Psoas muscle (tissue), 7 donors: ENCODE measurements at regions not wholly inside any gene's neighbourhood (a gene's known extent, or its start where the extent isn't known, plus 50 kb on each side); places are given as distances from the start of the nearest gene placed in this dataset.

Experiments used
- ATAC-seq, 4 donors: fragments of 200-7000 bp; cut with Tn5 transposase; one replicate each; pipeline ENCODE4 v1.9.1; 2020; ENCODE audit warnings: moderate library complexity in 3 of 4, mild to moderate bottlenecking in 2 of 4
- DNase-seq, 2 donors: peaks; one replicate each; pipeline ENCODE4 v3.0.0-alpha.2; 2020
- H3K27ac ChIP-seq: fragments of 200-600 bp; one replicate; pipeline ENCODE4 v1.8.0; 2022
- H3K27me3 ChIP-seq, 3 donors: fragments of 200-600 bp in 1 of 3; one replicate each; pipeline versions ENCODE4 v1.6.1 to v1.8.0; 2013 to 2022; ENCODE audit warnings: low read length in 2 of 3, mild to moderate bottlenecking in 2 of 3, moderate library complexity in 1 of 3; ENCODE audit not compliant: insufficient read depth in 3 of 3
- H3K36me3 ChIP-seq, 2 donors: fragments of 200-600 bp in 1 of 2; one replicate each; pipeline versions ENCODE4 v1.6.1 to v1.8.0; 2013 to 2022; ENCODE audit warnings: low read depth in 1 of 2, mild to moderate bottlenecking in 1 of 2, moderate library complexity in 1 of 2; ENCODE audit not compliant: insufficient read depth in 1 of 2
- H3K4me1 ChIP-seq: fragments of 200-600 bp; one replicate; pipeline ENCODE4 v1.8.0; 2022
- H3K4me3 ChIP-seq: fragments of 200-600 bp; one replicate; pipeline ENCODE4 v1.8.0; 2022; ENCODE audit warnings: mild to moderate bottlenecking
- H3K9me3 ChIP-seq: fragments of 200-600 bp; one replicate; pipeline ENCODE4 v1.8.0; 2022
- CTCF ChIP-seq: fragments of 200-600 bp; IDR thresholded peaks from one replicate; pipeline ENCODE4 v1.8.0; 2022; ENCODE audit warnings: antibody characterized with exemption
- WGBS, 3 donors: extraction: QIAGEN DNeasy Blood & Tissue Kit; methylation state at CpG; one replicate each; pipeline versions ENCODE4 v1.1.6 to v1.1.7; 2013; 5-methylcytosine and 5-hydroxymethylcytosine counted together
- intact Hi-C, 2 donors: fragments of 100-400 bp; cut with DNase I; formaldehyde crosslinking; loops; one replicate each; pipeline versions ENCODE4 v1.11.0 to v1.14.2; 2022
- donor health status: healthy with polysubstance abuse.
- donor health status: DM: no; HTN: no; CAD: no; lungs with moderate emphysema.
- donor health status: Bipolar disorder and iron deficiency.
- donor health status: healthy.
- donor health status: DM: yes; HTN: yes; CAD: no.
- donor health status: DM: no; HTN: no; CAD: no.
- donor health status: DM: yes; HTN: yes; CAD: no.

DNA sequence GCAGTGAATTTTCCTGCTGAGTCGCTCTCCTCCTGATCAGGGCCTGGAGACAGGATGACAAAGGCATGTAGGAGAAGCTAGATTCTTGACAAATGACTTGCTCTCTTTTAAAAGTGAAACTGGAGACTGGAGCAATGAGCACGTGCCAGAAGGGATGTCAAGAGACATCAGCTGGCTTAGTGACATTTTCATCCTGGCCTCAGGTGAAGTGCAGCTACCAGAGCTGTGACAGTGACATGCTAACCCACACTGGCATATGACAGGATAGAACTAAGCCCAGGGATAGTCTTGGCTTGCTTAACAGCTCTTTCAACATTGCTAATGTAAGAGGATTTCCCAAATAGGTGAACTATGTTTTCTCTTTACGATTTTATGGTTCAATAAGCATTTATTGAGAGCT, 757.5 kb upstream of the DDX18 start:
- WGBS, 3 donors: 41 to 45% (median 42%) methylated on average over 3 of the region's 3 CpGs
- no peak for DNase-seq
- Histone ChIP-seq H3K4me1 (no peaks in the 10 kb centered on the region), H3K36me3 (no peaks in the 10 kb centered on the region), H3K9me3 (no peaks in the 10 kb centered on the region), H3K27ac (no peak overlapping the region), H3K4me3 (no peak overlapping the region), H3K27me3 (no peaks in the 10 kb centered on the region)
- intact Hi-C loops: no loop called here
- no peak for ATAC-seq
- no peak for TF ChIP-seq CTCF

- no peaks in the 10 kb centered on the region for H3K4me1 ChIP-seq
- H3K36me3 ChIP-seq: no peaks in the 10 kb centered on the region
- DNase-seq (no peak), ATAC-seq (no peak)
- H3K9me3 ChIP-seq: no peaks in the 10 kb centered on the region
- WGBS, 3 donors: 28 to 40% (median 34%) methylated on average over 3 of the region's 3 CpGs
- no peak overlapping the region for H3K4me3 ChIP-seq
- no peak overlapping the region for H3K27ac ChIP-seq
- H3K27me3 ChIP-seq: no peaks in the 10 kb centered on the region
- intact Hi-C loops: no loop called here
- no peak for TF ChIP-seq CTCF
Measured at GRCh38 chr2:117058366-117058765, 756.1 kb upstream of the DDX18 start.

DNA sequence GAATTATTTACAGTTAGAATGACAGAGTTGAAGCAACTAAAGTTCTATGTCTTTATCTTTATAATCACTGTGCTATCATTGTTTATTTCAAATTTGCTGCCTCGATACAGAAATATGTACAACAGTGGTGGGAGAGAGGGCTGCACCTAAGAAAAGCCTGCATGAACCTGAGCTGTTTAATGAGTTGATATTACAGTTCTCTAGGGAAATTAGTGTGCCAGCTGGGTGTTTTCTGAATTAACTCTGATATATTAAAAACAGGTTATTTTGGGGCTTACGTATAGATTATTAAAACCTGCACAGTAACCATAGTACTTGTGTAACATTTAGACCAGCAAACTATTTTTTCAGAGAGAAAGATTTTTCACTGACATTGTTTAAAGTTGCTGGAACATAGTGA, 750.5 kb upstream of the DDX18 start:
- intact Hi-C loops: no loop called here
- 31 to 61% (median 54%) methylated on average over 2 of the region's 2 CpGs for WGBS, 3 donors

DNA sequence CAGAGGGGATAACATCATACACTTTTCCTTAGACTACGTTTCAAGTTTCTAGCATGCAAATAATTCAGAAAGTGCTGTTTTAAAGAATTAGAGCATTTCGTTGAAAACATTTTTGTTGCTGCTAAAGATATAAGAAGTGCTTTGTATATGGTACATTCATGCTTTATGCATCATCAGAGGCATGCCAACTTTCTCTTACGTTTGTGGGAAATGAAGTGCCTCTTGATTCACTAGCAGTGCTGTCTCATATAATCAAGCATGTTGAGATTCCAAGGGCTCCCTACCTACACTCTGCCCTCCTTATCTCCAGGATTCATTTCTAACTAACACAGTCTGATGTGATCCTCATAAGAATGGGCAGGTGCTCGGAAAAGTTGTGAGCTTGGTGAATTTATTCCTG, 748.6 kb upstream of the DDX18 start:
- H3K36me3 ChIP-seq: no peaks in the 10 kb centered on the region
- H3K4me3 ChIP-seq: no peak overlapping the region
- intact Hi-C loops: no loop called here
- 68 to 72% (median 69%) methylated on average over 4 of the region's 4 CpGs for WGBS, 3 donors
- no peak for ATAC-seq
- no peaks in the 10 kb centered on the region for H3K4me1 ChIP-seq
- no peak overlapping the region for H3K27ac ChIP-seq
- no peak for TF ChIP-seq CTCF
- DNase-seq: no peak
- H3K27me3 ChIP-seq: no peaks in the 10 kb centered on the region
- no peaks in the 10 kb centered on the region for H3K9me3 ChIP-seq

More for the DNA sequence above, 750.5 kb upstream of the DDX18 start:
- Histone ChIP-seq H3K27me3 (no peaks in the 10 kb centered on the region), H3K27ac (no peak overlapping the region), H3K9me3 (no peaks in the 10 kb centered on the region), H3K4me1 (no peaks in the 10 kb centered on the region), H3K36me3 (no peaks in the 10 kb centered on the region), H3K4me3 (no peak overlapping the region)
- DNase-seq: no peak
- TF ChIP-seq CTCF: no peak
- ATAC-seq: no peak

DNA sequence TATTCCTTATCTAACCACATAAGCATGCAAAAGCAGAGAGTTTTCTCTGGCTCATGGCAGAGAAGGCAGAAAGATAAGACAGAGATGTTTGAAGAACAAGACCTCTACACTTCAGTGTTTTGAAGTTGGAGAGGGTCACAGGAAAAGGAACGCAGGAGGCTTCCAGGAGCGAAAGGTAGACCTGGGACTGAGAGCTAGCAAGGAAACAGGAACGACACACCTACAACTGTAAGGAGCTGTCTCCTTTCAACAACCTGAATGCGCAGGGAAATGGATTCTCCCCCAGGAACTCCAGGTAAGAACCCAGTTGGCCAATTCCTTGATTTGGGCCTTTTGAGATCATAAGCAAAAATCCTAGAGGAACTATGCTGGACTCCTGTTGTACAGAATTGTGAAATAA, 746.6 kb upstream of the DDX18 start:
- WGBS, 3 donors: 88 to 94% (median 92%) methylated on average over 4 of the region's 4 CpGs
- Histone ChIP-seq H3K9me3 (no peaks in the 10 kb centered on the region), H3K27me3 (no peaks in the 10 kb centered on the region), H3K27ac (no peak overlapping the region), H3K36me3 (no peaks in the 10 kb centered on the region), H3K4me3 (no peak overlapping the region), H3K4me1 (no peaks in the 10 kb centered on the region)
- ATAC-seq: no peak
- intact Hi-C loops: no loop called here
- no peak for TF ChIP-seq CTCF
- no peak for DNase-seq
